ENCODE measurements at regions not wholly inside any gene's neighbourhood (a gene's known extent, or its start where the extent isn't known, plus 50 kb on each side); places are given as distances from the start of the nearest gene placed in this dataset.

DNA sequence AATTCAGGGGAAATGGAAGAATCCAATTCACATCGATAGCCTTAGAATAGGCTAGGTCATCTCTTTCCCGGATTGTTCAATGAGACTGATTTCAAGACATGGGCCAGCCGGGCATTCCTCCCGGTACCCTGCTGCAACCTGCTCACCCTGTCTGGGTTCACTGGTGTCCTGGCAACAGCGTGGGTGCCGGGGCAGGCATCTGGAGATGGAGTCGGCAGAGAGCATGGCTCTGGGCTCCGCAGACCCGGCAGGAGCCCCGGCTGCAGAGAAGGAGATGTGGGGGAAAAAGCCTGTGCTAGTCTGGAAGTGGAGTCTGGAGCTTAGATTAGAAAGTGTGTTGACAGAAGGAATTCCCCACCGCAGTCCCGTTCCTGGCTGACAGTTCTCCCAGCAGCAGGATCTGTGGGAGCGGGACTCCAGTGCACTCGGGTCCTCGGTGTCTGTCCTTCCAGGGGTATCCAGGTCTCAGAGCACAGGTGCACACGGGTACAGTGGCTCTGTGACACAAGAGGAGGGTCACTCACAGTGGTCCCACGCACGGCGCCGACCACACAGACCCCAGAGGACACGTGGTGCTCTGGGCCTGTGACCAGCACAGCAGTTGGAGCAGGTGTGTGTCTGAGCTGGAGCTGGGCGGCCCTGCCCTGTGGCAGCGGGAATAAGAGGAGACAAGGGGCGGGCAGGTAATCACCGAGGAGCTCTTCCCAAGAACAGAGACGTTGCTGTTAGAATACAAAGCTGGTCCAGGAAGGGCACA lies 65.7 kb upstream of the PITRM1 start:
- Histone ChIP-seq H3K9ac (ENCODE audit: low read length in 2 of 2) (no peak overlapping the region), H3K27me3 (ENCODE audit: control insufficient read depth in 1 of 2, insufficient read depth in 2 of 2, low read length in 2 of 2) (no peaks in the 10 kb centered on the region), H3K36me3 (ENCODE audit: control insufficient read depth in 2 of 2, insufficient read depth in 2 of 2, low read length in 2 of 2) (no peaks in the 10 kb centered on the region), H3K4me3 (ENCODE audit: low read length in 2 of 2) (no peak overlapping the region), H3K27ac (ENCODE audit: low read length) (no peak overlapping the region), H3K9me3 (ENCODE audit: control insufficient read depth in 2 of 2, low read length in 2 of 2) (no peaks in the 10 kb centered on the region), H3K4me1 (ENCODE audit: control insufficient read depth, insufficient read depth, low read length) (peaks cover 5% of the 10 kb centered on the region)

DNA sequence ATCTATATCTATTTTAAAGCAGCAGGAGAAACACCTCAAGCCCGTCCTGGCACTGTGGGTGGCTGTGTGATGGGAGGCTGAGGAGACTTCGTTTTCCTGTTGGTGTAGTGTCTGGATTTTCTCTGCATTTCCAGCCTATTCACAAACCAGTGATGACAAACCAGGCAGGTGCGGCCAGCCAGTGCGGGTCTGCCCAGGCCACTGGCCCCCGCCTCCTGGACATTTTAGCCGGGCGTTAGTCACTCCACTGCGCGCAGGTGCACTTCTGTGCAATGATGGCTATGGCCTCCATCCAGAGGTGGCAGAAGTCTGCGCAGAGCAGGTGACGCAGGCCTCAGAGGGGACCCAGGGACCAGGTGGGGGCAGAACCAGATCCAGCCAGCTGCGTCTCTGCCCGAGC lies 64.9 kb upstream of the PITRM1 start:
- Histone ChIP-seq H3K4me1 (ENCODE audit: control insufficient read depth, insufficient read depth, low read length) (peaks cover 5% of the 10 kb centered on the region), H3K9ac (ENCODE audit: low read length in 2 of 2) (no peak overlapping the region), H3K4me3 (ENCODE audit: low read length in 2 of 2) (no peak overlapping the region), H3K27ac (ENCODE audit: low read length) (no peak overlapping the region), H3K36me3 (ENCODE audit: control insufficient read depth in 2 of 2, insufficient read depth in 2 of 2, low read length in 2 of 2) (no peaks in the 10 kb centered on the region), H3K9me3 (ENCODE audit: control insufficient read depth in 2 of 2, low read length in 2 of 2) (no peaks in the 10 kb centered on the region), H3K27me3 (ENCODE audit: control insufficient read depth in 1 of 2, insufficient read depth in 2 of 2, low read length in 2 of 2) (no peaks in the 10 kb centered on the region)

- no peak overlapping the region for H3K27ac ChIP-seq (ENCODE audit: low read length)
- H3K36me3 ChIP-seq (ENCODE audit: control insufficient read depth in 2 of 2, insufficient read depth in 2 of 2, low read length in 2 of 2), result no peaks in the 10 kb centered on the region
- no peaks in the 10 kb centered on the region for H3K27me3 ChIP-seq (ENCODE audit: control insufficient read depth in 1 of 2, insufficient read depth in 2 of 2, low read length in 2 of 2)
- H3K4me1 ChIP-seq (ENCODE audit: control insufficient read depth, insufficient read depth, low read length), result peaks cover 5% of the 10 kb centered on the region
- H3K9ac ChIP-seq (ENCODE audit: low read length in 2 of 2), result no peak overlapping the region
- no peak overlapping the region for H3K4me3 ChIP-seq (ENCODE audit: low read length in 2 of 2)
- H3K9me3 ChIP-seq (ENCODE audit: control insufficient read depth in 2 of 2, low read length in 2 of 2), result no peaks in the 10 kb centered on the region
These were observed 64.2 kb upstream of the PITRM1 start for GRCh38 chr10:3236644-3237404.

DNA sequence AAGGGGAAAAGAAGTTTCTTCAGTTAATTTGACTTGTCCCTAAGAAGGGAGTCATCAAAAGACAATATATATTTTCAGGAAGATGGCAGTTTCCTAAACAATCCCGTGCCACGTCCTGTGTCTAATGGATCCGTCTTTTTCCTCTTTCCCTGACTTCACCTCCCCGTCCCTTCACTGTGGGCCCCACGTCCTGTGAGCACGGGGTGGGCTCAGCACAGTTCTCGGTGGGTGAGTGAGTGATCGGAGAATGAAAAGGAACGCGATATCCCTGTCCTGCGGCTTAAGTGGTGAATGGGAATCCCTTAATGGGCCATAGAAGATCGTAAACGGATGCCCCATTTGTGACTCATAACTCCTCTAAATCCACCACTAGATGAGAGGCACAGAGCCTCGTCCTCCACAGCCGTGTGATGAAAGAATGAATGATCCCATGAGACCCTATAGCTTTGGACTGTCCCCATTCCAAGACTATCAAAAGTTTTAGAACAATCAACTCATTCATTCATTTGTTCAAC lies 63.5 kb upstream of the PITRM1 start:
- no peak overlapping the region for H3K9ac ChIP-seq (ENCODE audit: low read length in 2 of 2)
- no peaks in the 10 kb centered on the region for H3K9me3 ChIP-seq (ENCODE audit: control insufficient read depth in 2 of 2, low read length in 2 of 2)
- H3K27ac ChIP-seq (ENCODE audit: low read length), result no peak overlapping the region
- H3K36me3 ChIP-seq (ENCODE audit: control insufficient read depth in 2 of 2, insufficient read depth in 2 of 2, low read length in 2 of 2), result no peaks in the 10 kb centered on the region
- no peaks in the 10 kb centered on the region for H3K27me3 ChIP-seq (ENCODE audit: control insufficient read depth in 1 of 2, insufficient read depth in 2 of 2, low read length in 2 of 2)
- peaks cover 5% of the 10 kb centered on the region for H3K4me1 ChIP-seq (ENCODE audit: control insufficient read depth, insufficient read depth, low read length)
- H3K4me3 ChIP-seq (ENCODE audit: low read length in 2 of 2), result no peak overlapping the region

DNA sequence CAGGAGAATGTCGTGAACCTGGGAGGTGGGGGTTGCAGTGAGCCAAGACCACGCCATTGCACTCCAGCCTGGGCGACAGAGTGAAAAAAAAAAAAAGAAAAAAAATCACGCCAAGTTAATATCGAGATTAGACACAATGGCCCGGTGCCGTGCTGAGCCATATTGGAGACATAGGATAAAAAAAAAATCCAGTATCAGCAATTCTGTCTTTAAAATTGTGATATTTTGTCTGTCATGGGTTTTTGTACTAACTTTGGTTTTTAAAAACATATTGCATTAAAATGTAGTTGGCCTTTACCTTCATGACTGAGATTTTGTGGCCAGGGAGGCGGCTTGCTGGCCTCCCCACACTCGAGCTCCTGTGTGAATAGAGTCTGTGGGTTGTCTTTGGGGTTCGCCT lies 62.8 kb upstream of the PITRM1 start:
- Histone ChIP-seq H3K4me1 (ENCODE audit: control insufficient read depth, insufficient read depth, low read length) (peaks cover 5% of the 10 kb centered on the region), H3K9ac (ENCODE audit: low read length in 2 of 2) (no peak overlapping the region), H3K9me3 (ENCODE audit: control insufficient read depth in 2 of 2, low read length in 2 of 2) (no peaks in the 10 kb centered on the region), H3K4me3 (ENCODE audit: low read length in 2 of 2) (no peak overlapping the region), H3K27ac (ENCODE audit: low read length) (no peak overlapping the region), H3K36me3 (ENCODE audit: control insufficient read depth in 2 of 2, insufficient read depth in 2 of 2, low read length in 2 of 2) (no peaks in the 10 kb centered on the region), H3K27me3 (ENCODE audit: control insufficient read depth in 1 of 2, insufficient read depth in 2 of 2, low read length in 2 of 2) (no peaks in the 10 kb centered on the region)

GRCh38 chr10:3233486-3233990 lies 61.0 kb upstream of the PITRM1 start:
- H3K9me3 ChIP-seq (ENCODE audit: control insufficient read depth in 2 of 2, low read length in 2 of 2), result no peaks in the 10 kb centered on the region
- peaks cover 0 to 2% of the 10 kb centered on the region in 2 donors for H3K27me3 ChIP-seq (ENCODE audit: control insufficient read depth in 1 of 2, insufficient read depth in 2 of 2, low read length in 2 of 2)
- no peaks in the 10 kb centered on the region for H3K36me3 ChIP-seq (ENCODE audit: control insufficient read depth in 2 of 2, insufficient read depth in 2 of 2, low read length in 2 of 2)
- no peaks in the 10 kb centered on the region for H3K4me1 ChIP-seq (ENCODE audit: control insufficient read depth, insufficient read depth, low read length)
- H3K4me3 ChIP-seq (ENCODE audit: low read length in 2 of 2), result no peak overlapping the region
- H3K9ac ChIP-seq (ENCODE audit: low read length in 2 of 2), result no peak overlapping the region
- no peak overlapping the region for H3K27ac ChIP-seq (ENCODE audit: low read length)

DNA sequence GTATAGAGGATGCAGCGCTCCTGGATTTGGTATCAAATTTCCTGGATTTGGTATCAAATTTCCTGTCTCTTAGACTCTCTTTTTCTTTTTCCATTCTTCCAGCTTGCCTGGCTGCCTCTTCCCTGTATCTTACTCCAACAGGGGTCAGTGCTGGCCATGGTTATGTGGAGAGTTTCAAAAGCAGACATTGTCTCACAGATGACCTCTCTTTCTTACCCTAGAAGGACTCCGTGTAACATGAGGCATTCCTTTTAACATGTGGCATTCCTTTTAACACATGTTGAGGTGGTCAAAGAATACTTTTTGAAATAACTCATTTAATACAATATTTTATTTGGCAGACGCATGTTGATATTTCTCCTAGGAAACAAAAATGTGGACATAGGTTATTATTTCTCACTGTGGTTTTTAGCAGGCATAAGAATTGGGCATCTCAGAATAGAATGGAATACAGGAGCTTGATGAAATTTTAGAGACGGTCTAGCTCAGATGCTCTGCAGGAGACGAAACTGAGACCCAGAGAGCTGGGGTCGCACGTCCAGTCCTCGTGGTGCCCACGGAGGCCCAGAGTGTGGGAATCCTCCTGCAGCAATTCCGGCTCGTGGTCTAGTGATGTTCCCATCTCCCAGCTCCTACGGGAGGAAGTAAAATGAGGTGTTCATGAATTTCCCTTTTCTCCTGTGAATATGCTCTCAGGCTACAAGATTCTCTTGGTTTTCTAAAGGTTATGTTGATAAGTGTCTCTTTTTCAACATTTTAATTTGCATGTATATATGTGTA lies 59.6 kb upstream of the PITRM1 start:
- H3K36me3 ChIP-seq (ENCODE audit: control insufficient read depth in 2 of 2, insufficient read depth in 2 of 2, low read length in 2 of 2), result no peaks in the 10 kb centered on the region
- H3K4me3 ChIP-seq (ENCODE audit: low read length in 2 of 2), result no peak overlapping the region
- no peak overlapping the region for H3K27ac ChIP-seq (ENCODE audit: low read length)
- no peaks in the 10 kb centered on the region for H3K9me3 ChIP-seq (ENCODE audit: control insufficient read depth in 2 of 2, low read length in 2 of 2)
- H3K4me1 ChIP-seq (ENCODE audit: control insufficient read depth, insufficient read depth, low read length), result no peaks in the 10 kb centered on the region
- H3K27me3 ChIP-seq (ENCODE audit: control insufficient read depth in 1 of 2, insufficient read depth in 2 of 2, low read length in 2 of 2), result peaks cover 0 to 4% of the 10 kb centered on the region in 2 donors
- H3K9ac ChIP-seq (ENCODE audit: low read length in 2 of 2), result no peak overlapping the region

- H3K36me3 ChIP-seq (ENCODE audit: control insufficient read depth in 2 of 2, insufficient read depth in 2 of 2, low read length in 2 of 2), result no peaks in the 10 kb centered on the region
- H3K27me3 ChIP-seq (ENCODE audit: control insufficient read depth in 1 of 2, insufficient read depth in 2 of 2, low read length in 2 of 2), result peaks cover 0 to 4% of the 10 kb centered on the region in 2 donors
- no peak overlapping the region for H3K27ac ChIP-seq (ENCODE audit: low read length)
- no peak overlapping the region for H3K4me3 ChIP-seq (ENCODE audit: low read length in 2 of 2)
- no peak overlapping the region for H3K9ac ChIP-seq (ENCODE audit: low read length in 2 of 2)
- peaks cover 3% of the 10 kb centered on the region for H3K4me1 ChIP-seq (ENCODE audit: control insufficient read depth, insufficient read depth, low read length)
- H3K9me3 ChIP-seq (ENCODE audit: control insufficient read depth in 2 of 2, low read length in 2 of 2), result no peaks in the 10 kb centered on the region
These were observed 57.2 kb upstream of the PITRM1 start for GRCh38 chr10:3229815-3230214.

DNA sequence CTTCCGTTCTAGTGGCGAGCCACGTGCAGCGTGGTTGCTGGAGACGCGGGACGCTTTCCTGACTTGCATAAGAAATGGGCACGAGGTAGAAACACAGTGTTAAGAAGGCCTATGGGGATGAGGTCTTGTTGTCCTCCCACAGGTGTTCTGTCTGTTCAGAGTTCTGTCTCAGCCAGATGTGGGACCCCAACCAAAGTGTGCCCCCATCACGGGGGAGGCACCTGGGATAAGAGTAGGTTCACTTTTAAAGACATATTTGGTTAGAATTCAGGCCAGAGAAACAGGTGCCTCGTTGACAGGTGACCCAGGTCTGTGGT lies 56.0 kb upstream of the PITRM1 start:
- peaks cover 3% of the 10 kb centered on the region for H3K4me1 ChIP-seq (ENCODE audit: control insufficient read depth, insufficient read depth, low read length)
- H3K9me3 ChIP-seq (ENCODE audit: control insufficient read depth in 2 of 2, low read length in 2 of 2), result no peaks in the 10 kb centered on the region
- peaks cover 0 to 4% of the 10 kb centered on the region in 2 donors for H3K27me3 ChIP-seq (ENCODE audit: control insufficient read depth in 1 of 2, insufficient read depth in 2 of 2, low read length in 2 of 2)
- H3K9ac ChIP-seq (ENCODE audit: low read length in 2 of 2), result no peak overlapping the region
- no peak overlapping the region for H3K27ac ChIP-seq (ENCODE audit: low read length)
- H3K36me3 ChIP-seq (ENCODE audit: control insufficient read depth in 2 of 2, insufficient read depth in 2 of 2, low read length in 2 of 2), result no peaks in the 10 kb centered on the region
- no peak overlapping the region for H3K4me3 ChIP-seq (ENCODE audit: low read length in 2 of 2)

GRCh38 chr10:3226960-3227744 lies 54.6 kb upstream of the PITRM1 start:
- no peaks in the 10 kb centered on the region for H3K36me3 ChIP-seq (ENCODE audit: control insufficient read depth in 2 of 2, insufficient read depth in 2 of 2, low read length in 2 of 2)
- H3K27ac ChIP-seq (ENCODE audit: low read length), result no peak overlapping the region
- peaks cover 3% of the 10 kb centered on the region for H3K4me1 ChIP-seq (ENCODE audit: control insufficient read depth, insufficient read depth, low read length)
- no peak overlapping the region for H3K9ac ChIP-seq (ENCODE audit: low read length in 2 of 2)
- H3K9me3 ChIP-seq (ENCODE audit: control insufficient read depth in 2 of 2, low read length in 2 of 2), result no peaks in the 10 kb centered on the region
- H3K27me3 ChIP-seq (ENCODE audit: control insufficient read depth in 1 of 2, insufficient read depth in 2 of 2, low read length in 2 of 2), result peaks cover 0 to 4% of the 10 kb centered on the region in 2 donors
- H3K4me3 ChIP-seq (ENCODE audit: low read length in 2 of 2), result no peak overlapping the region
